Esophagus squamous epithelium (tissue), 5 donors: ENCODE measurements at regions not wholly inside any gene's neighbourhood (a gene's known extent, or its start where the extent isn't known, plus 50 kb on each side); places are given as distances from the start of the nearest gene placed in this dataset.

Source experiments
- DNase-seq: peaks from one replicate; lab custom pipeline; 2025; lab: John Stamatoyannopoulos, UW
- H3K27ac ChIP-seq, 4 donors: fragments of 200-600 bp; sonication (generic); one replicate each; pipeline ENCODE4 v1.5.1; 2016 to 2019; ENCODE audit warnings: mild to moderate bottlenecking in 1 of 4
- H3K27me3 ChIP-seq, 4 donors: fragments of 200-600 bp; sonication (generic); 1 replicate in 3 of 4; 2 replicates in 1 of 4; pipeline versions ENCODE4 v1.5.1 to v1.6.0; 2017 to 2021; ENCODE audit warnings: antibody characterized with exemption in 1 of 4
- H3K36me3 ChIP-seq, 3 donors: fragments of 200-600 bp; sonication (generic); one replicate each; pipeline ENCODE4 v1.5.1; 2016 to 2019
- H3K4me1 ChIP-seq, 3 donors: fragments of 200-600 bp; sonication (generic); one replicate each; pipeline ENCODE4 v1.5.1; 2017 to 2019
- H3K4me3 ChIP-seq, 4 donors: fragments of 200-600 bp; sonication (generic); 1 replicate in 3 of 4; 2 replicates in 1 of 4; pipeline ENCODE4 v1.5.1; 2016 to 2019; ENCODE audit warnings: mild to moderate bottlenecking in 2 of 4, moderate library complexity in 1 of 4
- H3K9me3 ChIP-seq, 3 donors: fragments of 200-600 bp; sonication (generic); one replicate each; pipeline ENCODE4 v1.5.1; 2016 to 2019
- CTCF ChIP-seq, 6 experiments: fragments of 450-650 bp in 4 of 6; fragments of 200-600 bp in 2 of 6; sonication (generic) in 2 of 6; IDR thresholded peaks; one replicate each; pipeline ENCODE4 v1.5.1; 2016 to 2019; ENCODE audit warnings: antibody characterized with exemption in 6 of 6, mild to moderate bottlenecking in 4 of 6, moderate library complexity in 4 of 6
- POLR2A ChIP-seq, 4 donors: fragments of 450-650 bp; IDR thresholded peaks; one replicate each; pipeline ENCODE4 v1.6.1; 2017; ENCODE audit warnings: antibody characterized with exemption in 4 of 4, mild to moderate bottlenecking in 4 of 4, moderate library complexity in 3 of 4
- WGBS, 2 donors: methylation state at CpG; one replicate each; pipeline ENCODE4 v1.1.5; 2018; 5-methylcytosine and 5-hydroxymethylcytosine counted together
- intact Hi-C: fragments of 100-400 bp; cut with DNase I; formaldehyde crosslinking; loops from one replicate; pipeline ENCODE4 v1.15.0; 2022
- donor health status: DM: yes; HTN: yes; CAD: no.

GRCh38 chr14:104421401-104421821 is 158.2 kb upstream of the C14orf180 start:
- H3K27me3 ChIP-seq, result peaks cover 0 to 23% (median 0%) of the 10 kb centered on the region in 4 donors
- intact Hi-C loops, result no loop called here
- H3K27ac ChIP-seq, result no peak overlapping the region
- no peak for TF ChIP-seq POLR2A (IDR thresholded peaks at IDR 0.05)
- TF ChIP-seq CTCF (IDR thresholded peaks at IDR 0.05), result no peak
- DNase-seq, result no peak
- no CpG with 5 or more reads among the region's 4 CpGs for WGBS, 2 donors
- H3K36me3 ChIP-seq, result no peaks in the 10 kb centered on the region
- H3K4me3 ChIP-seq, result no peak overlapping the region
- H3K9me3 ChIP-seq, result no peaks in the 10 kb centered on the region
- peaks cover 0 to 7% (median 0%) of the 10 kb centered on the region in 3 donors for H3K4me1 ChIP-seq

- whole genome bisulfite sequencing, 2 donors, result 56 to 66% methylated on average over 6 to 21 of the region's 36 CpGs
- H3K4me3 ChIP-seq, result no peak overlapping the region
Observed at GRCh38 chr14:104421892-104422828, 157.4 kb upstream of the C14orf180 start.

GRCh38 chr14:104422837-104423681 is 156.5 kb upstream of the C14orf180 start:
- Histone ChIP-seq H3K27ac (no peak overlapping the region), H3K9me3 (no peaks in the 10 kb centered on the region), H3K4me3 (no peak overlapping the region), H3K36me3 (no peaks in the 10 kb centered on the region), H3K4me1 (peaks cover 0 to 7% (median 0%) of the 10 kb centered on the region in 3 donors), H3K27me3 (peaks cover 0 to 15% (median 0%) of the 10 kb centered on the region in 4 donors)
- intact Hi-C loops, result no loop called here
- TF ChIP-seq CTCF (IDR thresholded peaks at IDR 0.05) (no peak), POLR2A (IDR thresholded peaks at IDR 0.05) (no peak)
- DNase-seq, result no peak
- 70 to 73% methylated on average over 3 to 8 of the region's 29 CpGs for WGBS, 2 donors

More at GRCh38 chr14:104421892-104422828, 157.4 kb upstream of the C14orf180 start:
- intact Hi-C loops, result no loop called here
- TF ChIP-seq POLR2A (IDR thresholded peaks at IDR 0.05) (no peak), CTCF (IDR thresholded peaks at IDR 0.05) (no peak)
- Histone ChIP-seq H3K9me3 (no peaks in the 10 kb centered on the region), H3K27ac (no peak overlapping the region), H3K27me3 (peaks cover 0 to 16% (median 0%) of the 10 kb centered on the region in 4 donors), H3K36me3 (no peaks in the 10 kb centered on the region), H3K4me1 (peaks cover 0 to 7% (median 0%) of the 10 kb centered on the region in 3 donors)
- DNase-seq, result no peak

GRCh38 chr14:104423701-104424405 is 155.7 kb upstream of the C14orf180 start:
- 69 to 82% methylated on average over 6 to 10 of the region's 17 CpGs for WGBS, 2 donors
- H3K4me1 ChIP-seq, result peaks cover 0 to 7% (median 0%) of the 10 kb centered on the region in 3 donors
- no peak for TF ChIP-seq CTCF (IDR thresholded peaks at IDR 0.05)
- TF ChIP-seq POLR2A (IDR thresholded peaks at IDR 0.05), result no peak
- intact Hi-C loops, result no loop called here
- H3K27ac ChIP-seq, result no peak overlapping the region
- no peaks in the 10 kb centered on the region for H3K9me3 ChIP-seq
- no peak for DNase-seq
- no peak overlapping the region for H3K4me3 ChIP-seq
- H3K36me3 ChIP-seq, result no peaks in the 10 kb centered on the region
- H3K27me3 ChIP-seq, result peaks cover 0 to 21% (median 0%) of the 10 kb centered on the region in 4 donors
